GM19023 (cell line): ENCODE measurements at regions not wholly inside any gene's neighbourhood (a gene's known extent, or its start where the extent isn't known, plus 50 kb on each side); places are given as distances from the start of the nearest gene placed in this dataset.
"Not testable (repeated sequence)": the region's sequence is repeated elsewhere in the genome, so short reads cannot be mapped to it uniquely, and the experiment has no call there.

Experiments used
- ATAC-seq: cut with Tn5 transposase; IDR thresholded peaks from one replicate; pipeline ENCODE4 v1.9.1; 2021; ENCODE audit warnings: mild to moderate bottlenecking, moderate library complexity; ENCODE audit not compliant: unreplicated experiment

GRCh38 chr13:88376760-88377388 lies 705.7 kb downstream of the SLITRK5 start:
- ATAC-seq, result no peak

- ATAC-seq, result no peak
These were observed 706.7 kb downstream of the SLITRK5 start for GRCh38 chr13:88377852-88378251.

- ATAC-seq, result no peak
These were observed 713.4 kb downstream of the SLITRK5 start for GRCh38 chr13:88384542-88384941.

- no peak for ATAC-seq
These were observed 724.6 kb downstream of the SLITRK5 start for GRCh38 chr13:88395804-88396203.

GRCh38 chr13:88411696-88412095 lies 740.5 kb downstream of the SLITRK5 start:
- ATAC-seq, result no peak

- ATAC-seq, result no peak
These were observed 746.6 kb downstream of the SLITRK5 start for GRCh38 chr13:88417801-88418200.

GRCh38 chr13:88424463-88424862 lies 753.3 kb downstream of the SLITRK5 start:
- ATAC-seq, result no peak

GRCh38 chr13:88426661-88427060 lies 755.5 kb downstream of the SLITRK5 start:
- no peak for ATAC-seq

GRCh38 chr13:88429862-88430261 lies 758.7 kb downstream of the SLITRK5 start:
- no peak for ATAC-seq

- no peak for ATAC-seq
These were observed 763.8 kb downstream of the SLITRK5 start for GRCh38 chr13:88434953-88435352.

- ATAC-seq, result no peak
These were observed 765.8 kb downstream of the SLITRK5 start for GRCh38 chr13:88436974-88437373.

GRCh38 chr13:88450515-88450914 lies 779.3 kb downstream of the SLITRK5 start:
- ATAC-seq, result no peak

- ATAC-seq, result no peak
These were observed 785.0 kb downstream of the SLITRK5 start for GRCh38 chr13:88456151-88456550.

- ATAC-seq, result no peak
These were observed 788.2 kb downstream of the SLITRK5 start for GRCh38 chr13:88459331-88459730.

GRCh38 chr13:88461272-88462009 lies 790.3 kb downstream of the SLITRK5 start:
- ATAC-seq, result no peak

GRCh38 chr13:88464851-88465250 lies 793.7 kb downstream of the SLITRK5 start:
- ATAC-seq, result no peak

GRCh38 chr13:88472316-88472715 lies 801.1 kb downstream of the SLITRK5 start:
- ATAC-seq, result no peak

GRCh38 chr13:88483202-88483601 lies 812.0 kb downstream of the SLITRK5 start:
- ATAC-seq, result no peak

GRCh38 chr13:88507909-88508308 lies 836.7 kb downstream of the SLITRK5 start:
- ATAC-seq, result no peak

- not testable (repeated sequence) for ATAC-seq
These were observed 841.8 kb downstream of the SLITRK5 start for GRCh38 chr13:88512993-88513392.

- ATAC-seq, result no peak
These were observed 855.1 kb downstream of the SLITRK5 start for GRCh38 chr13:88526186-88526852.

- ATAC-seq, result no peak
These were observed 855.7 kb downstream of the SLITRK5 start for GRCh38 chr13:88526853-88527215.
